IPS-18c (cell line): ENCODE measurements at regions not wholly inside any gene's neighbourhood (a gene's known extent, or its start where the extent isn't known, plus 50 kb on each side); places are given as distances from the start of the nearest gene placed in this dataset.
"Not testable (repeated sequence)": the region's sequence is repeated elsewhere in the genome, so short reads cannot be mapped to it uniquely, and the experiment has no call there.

ENCODE experiments used
- H3K4me3 ChIP-seq: 2 replicates; pipeline ENCODE4 v1.7.0; 2013; ENCODE audit warnings: low read depth, mild to moderate bottlenecking, low read length, moderate library complexity; ENCODE audit not compliant: insufficient read depth
- H3K9me3 ChIP-seq: one replicate; pipeline ENCODE4 v1.6.1; 2013; ENCODE audit warnings: mild to moderate bottlenecking, low read length, moderate library complexity; ENCODE audit not compliant: control insufficient read depth, insufficient read depth

- H3K4me3 ChIP-seq, H3K9me3 ChIP-seq: not testable (repeated sequence)
Measured at GRCh38 chr1:199032479-199032878, 393.6 kb downstream of the PTPRC start.

- Histone ChIP-seq H3K9me3 (no peaks in the 10 kb centered on the region), H3K4me3 (no peak overlapping the region)
Measured at GRCh38 chr1:199033661-199034060, 394.8 kb downstream of the PTPRC start.

GRCh38 chr1:199038156-199038555, 399.3 kb downstream of the PTPRC start:
- Histone ChIP-seq H3K4me3 (no peak overlapping the region), H3K9me3 (no peaks in the 10 kb centered on the region)

GRCh38 chr1:199040076-199040905, 401.5 kb downstream of the PTPRC start:
- H3K4me3 ChIP-seq, result no peak overlapping the region

GRCh38 chr1:199041173-199041914, 402.5 kb downstream of the PTPRC start:
- Histone ChIP-seq H3K9me3 (no peaks in the 10 kb centered on the region), H3K4me3 (no peak overlapping the region)

More at GRCh38 chr1:199040076-199040905, 401.5 kb downstream of the PTPRC start:
- no peaks in the 10 kb centered on the region for H3K9me3 ChIP-seq

GRCh38 chr1:199042193-199042592, 403.4 kb downstream of the PTPRC start:
- H3K4me3 ChIP-seq, result no peak overlapping the region
- H3K9me3 ChIP-seq, result no peaks in the 10 kb centered on the region

GRCh38 chr1:199044191-199044590, 405.4 kb downstream of the PTPRC start:
- Histone ChIP-seq H3K9me3 (no peaks in the 10 kb centered on the region), H3K4me3 (no peak overlapping the region)

GRCh38 chr1:199046618-199047017, 407.8 kb downstream of the PTPRC start:
- Histone ChIP-seq H3K9me3 (no peaks in the 10 kb centered on the region), H3K4me3 (no peak overlapping the region)

GRCh38 chr1:199054694-199055093, 415.9 kb downstream of the PTPRC start:
- H3K9me3 ChIP-seq, result no peaks in the 10 kb centered on the region
- H3K4me3 ChIP-seq, result no peak overlapping the region

GRCh38 chr1:199057322-199057721, 418.5 kb downstream of the PTPRC start:
- H3K4me3 ChIP-seq, result no peak overlapping the region

GRCh38 chr1:199058281-199058680, 419.4 kb downstream of the PTPRC start:
- no peaks in the 10 kb centered on the region for H3K9me3 ChIP-seq
- no peak overlapping the region for H3K4me3 ChIP-seq

More at GRCh38 chr1:199057322-199057721, 418.5 kb downstream of the PTPRC start:
- H3K9me3 ChIP-seq, result no peaks in the 10 kb centered on the region

- Histone ChIP-seq H3K4me3 (no peak overlapping the region), H3K9me3 (no peaks in the 10 kb centered on the region)
Measured at GRCh38 chr1:199064971-199065370, 426.1 kb downstream of the PTPRC start.

GRCh38 chr1:199067483-199067882, 428.6 kb downstream of the PTPRC start:
- no peak overlapping the region for H3K4me3 ChIP-seq
- H3K9me3 ChIP-seq, result no peaks in the 10 kb centered on the region

GRCh38 chr1:199071080-199071479, 432.2 kb downstream of the PTPRC start:
- Histone ChIP-seq H3K9me3 (no peaks in the 10 kb centered on the region), H3K4me3 (no peak overlapping the region)

- H3K4me3 ChIP-seq, result no peak overlapping the region
- H3K9me3 ChIP-seq, result no peaks in the 10 kb centered on the region
Measured at GRCh38 chr1:199073166-199073565, 434.3 kb downstream of the PTPRC start.

- no peaks in the 10 kb centered on the region for H3K9me3 ChIP-seq
- no peak overlapping the region for H3K4me3 ChIP-seq
Measured at GRCh38 chr1:199075792-199076191, 437.0 kb downstream of the PTPRC start.

GRCh38 chr1:199079994-199080393, 441.2 kb downstream of the PTPRC start:
- no peak overlapping the region for H3K4me3 ChIP-seq
- no peaks in the 10 kb centered on the region for H3K9me3 ChIP-seq

GRCh38 chr1:199081739-199082138, 442.9 kb downstream of the PTPRC start:
- no peak overlapping the region for H3K4me3 ChIP-seq
- no peaks in the 10 kb centered on the region for H3K9me3 ChIP-seq
